NCI-H2171 (cell line): ENCODE measurements at regions not wholly inside any gene's neighbourhood (a gene's known extent, or its start where the extent isn't known, plus 50 kb on each side); places are given as distances from the start of the nearest gene placed in this dataset.
A peak's percentile ranks its signal among the peaks of the same experiment; 100 is the strongest.
"Not testable (repeated sequence)": the region's sequence is repeated elsewhere in the genome, so short reads cannot be mapped to it uniquely, and the experiment has no call there.

Experiments used
- DNase-seq: peaks from one replicate; lab custom pipeline; 2025; lab: John Stamatoyannopoulos, UW

GRCh38 chr18:34480162-34480700, 229.9 kb upstream of the DTNA start:
- no peak for DNase-seq

- no peak for DNase-seq
Observed at GRCh38 chr18:34482204-34482603, 227.9 kb upstream of the DTNA start.

GRCh38 chr18:34483198-34483597, 226.9 kb upstream of the DTNA start:
- no peak for DNase-seq

- no peak for DNase-seq
Observed at GRCh38 chr18:34491719-34492118, 218.4 kb upstream of the DTNA start.

- DNase-seq, result peak; percentile 3
Observed at GRCh38 chr18:34492652-34493051, 217.4 kb upstream of the DTNA start.

- DNase-seq, result peak; percentile 82
Observed at GRCh38 chr18:34493099-34493544, 217.0 kb upstream of the DTNA start.

GRCh38 chr18:34493566-34494358, 216.3 kb upstream of the DTNA start:
- peak; percentile 63 for DNase-seq

GRCh38 chr18:34494359-34494696, 215.8 kb upstream of the DTNA start:
- no peak for DNase-seq

GRCh38 chr18:34495506-34495905, 214.6 kb upstream of the DTNA start:
- DNase-seq, result no peak

GRCh38 chr18:34501553-34501952, 208.5 kb upstream of the DTNA start:
- DNase-seq, result no peak

- no peak for DNase-seq
Observed at GRCh38 chr18:34506198-34506597, 203.9 kb upstream of the DTNA start.

GRCh38 chr18:34509163-34509562, 200.9 kb upstream of the DTNA start:
- DNase-seq, result no peak

- DNase-seq, result no peak
Observed at GRCh38 chr18:34509879-34510586, 200.1 kb upstream of the DTNA start.

- no peak for DNase-seq
Observed at GRCh38 chr18:34510926-34511325, 199.2 kb upstream of the DTNA start.

GRCh38 chr18:34511435-34511834, 198.7 kb upstream of the DTNA start:
- DNase-seq, result no peak

GRCh38 chr18:34511879-34512278, 198.2 kb upstream of the DTNA start:
- DNase-seq, result no peak

- DNase-seq, result no peak
Observed at GRCh38 chr18:34514238-34514637, 195.9 kb upstream of the DTNA start.

- DNase-seq, result no peak
Observed at GRCh38 chr18:34514957-34515356, 195.1 kb upstream of the DTNA start.

- not testable (repeated sequence) for DNase-seq
Observed at GRCh38 chr18:34516355-34516754, 193.7 kb upstream of the DTNA start.

- not testable (repeated sequence) for DNase-seq
Observed at GRCh38 chr18:34516996-34517395, 193.1 kb upstream of the DTNA start.

- DNase-seq, result no peak
Observed at GRCh38 chr18:34521040-34521439, 189.1 kb upstream of the DTNA start.

GRCh38 chr18:34522603-34523002, 187.5 kb upstream of the DTNA start:
- peak; percentile 61 for DNase-seq

- no peak for DNase-seq
Observed at GRCh38 chr18:34525244-34525643, 184.9 kb upstream of the DTNA start.
